GM21526 (cell line): ENCODE measurements at regions not wholly inside any gene's neighbourhood (a gene's known extent, or its start where the extent isn't known, plus 50 kb on each side); places are given as distances from the start of the nearest gene placed in this dataset.

Experiments used
- ATAC-seq: cut with Tn5 transposase; IDR thresholded peaks from one replicate; pipeline ENCODE4 v1.9.1; 2021; ENCODE audit warnings: moderate library complexity; ENCODE audit not compliant: unreplicated experiment, low FRiP score

GRCh38 chr2:15802657-15803542 is 137.4 kb upstream of the MYCN start:
- no peak for ATAC-seq

GRCh38 chr2:15803543-15804245 is 136.7 kb upstream of the MYCN start:
- ATAC-seq = no peak

- no peak for ATAC-seq
Observed at GRCh38 chr2:15804246-15804619, 136.1 kb upstream of the MYCN start.

- no peak for ATAC-seq
Observed at GRCh38 chr2:15804691-15805090, 135.7 kb upstream of the MYCN start.

GRCh38 chr2:15805206-15805605 is 135.1 kb upstream of the MYCN start:
- no peak for ATAC-seq

- no peak for ATAC-seq
Observed at GRCh38 chr2:15805772-15806171, 134.6 kb upstream of the MYCN start.

GRCh38 chr2:15806801-15807417 is 133.4 kb upstream of the MYCN start:
- ATAC-seq = no peak

GRCh38 chr2:15807418-15808203 is 132.7 kb upstream of the MYCN start:
- no peak for ATAC-seq

- ATAC-seq = no peak
Observed at GRCh38 chr2:15808204-15808910, 132.0 kb upstream of the MYCN start.

- ATAC-seq = no peak
Observed at GRCh38 chr2:15808944-15809343, 131.4 kb upstream of the MYCN start.

GRCh38 chr2:15809404-15809803 is 130.9 kb upstream of the MYCN start:
- ATAC-seq = no peak

- ATAC-seq = no peak
Observed at GRCh38 chr2:15810477-15811150, 129.7 kb upstream of the MYCN start.

- no peak for ATAC-seq
Observed at GRCh38 chr2:15811367-15811766, 129.0 kb upstream of the MYCN start.

GRCh38 chr2:15812187-15812780 is 128.1 kb upstream of the MYCN start:
- no peak for ATAC-seq

GRCh38 chr2:15813481-15814266 is 126.7 kb upstream of the MYCN start:
- no peak for ATAC-seq

GRCh38 chr2:15814403-15814802 is 125.9 kb upstream of the MYCN start:
- ATAC-seq = no peak

GRCh38 chr2:15814946-15815345 is 125.4 kb upstream of the MYCN start:
- no peak for ATAC-seq

- ATAC-seq = no peak
Observed at GRCh38 chr2:15816226-15816625, 124.1 kb upstream of the MYCN start.
